ENCODE measurements at regions not wholly inside any gene's neighbourhood (a gene's known extent, or its start where the extent isn't known, plus 50 kb on each side); places are given as distances from the start of the nearest gene placed in this dataset.

DNA sequence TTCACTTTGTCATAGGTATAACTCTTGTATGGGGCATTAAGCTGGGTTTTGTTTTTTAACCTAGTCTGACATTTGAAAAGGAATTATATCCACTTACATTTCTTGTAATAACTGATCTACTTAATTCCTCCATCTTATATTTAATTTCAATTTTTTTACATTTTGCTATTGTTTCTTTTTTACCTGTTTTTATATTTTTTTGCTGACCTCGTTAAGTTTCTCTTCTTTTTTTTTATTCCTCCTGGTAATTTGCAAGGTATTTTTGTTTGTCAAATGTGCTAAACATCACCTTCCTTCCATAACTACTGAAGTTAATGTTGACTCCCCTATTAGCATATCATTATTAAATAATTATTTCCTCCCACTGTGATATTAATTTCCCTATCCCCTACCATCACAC, 87.7 kb upstream of the NR2F2 start (continued):
- TF ChIP-seq, protein P1, sequence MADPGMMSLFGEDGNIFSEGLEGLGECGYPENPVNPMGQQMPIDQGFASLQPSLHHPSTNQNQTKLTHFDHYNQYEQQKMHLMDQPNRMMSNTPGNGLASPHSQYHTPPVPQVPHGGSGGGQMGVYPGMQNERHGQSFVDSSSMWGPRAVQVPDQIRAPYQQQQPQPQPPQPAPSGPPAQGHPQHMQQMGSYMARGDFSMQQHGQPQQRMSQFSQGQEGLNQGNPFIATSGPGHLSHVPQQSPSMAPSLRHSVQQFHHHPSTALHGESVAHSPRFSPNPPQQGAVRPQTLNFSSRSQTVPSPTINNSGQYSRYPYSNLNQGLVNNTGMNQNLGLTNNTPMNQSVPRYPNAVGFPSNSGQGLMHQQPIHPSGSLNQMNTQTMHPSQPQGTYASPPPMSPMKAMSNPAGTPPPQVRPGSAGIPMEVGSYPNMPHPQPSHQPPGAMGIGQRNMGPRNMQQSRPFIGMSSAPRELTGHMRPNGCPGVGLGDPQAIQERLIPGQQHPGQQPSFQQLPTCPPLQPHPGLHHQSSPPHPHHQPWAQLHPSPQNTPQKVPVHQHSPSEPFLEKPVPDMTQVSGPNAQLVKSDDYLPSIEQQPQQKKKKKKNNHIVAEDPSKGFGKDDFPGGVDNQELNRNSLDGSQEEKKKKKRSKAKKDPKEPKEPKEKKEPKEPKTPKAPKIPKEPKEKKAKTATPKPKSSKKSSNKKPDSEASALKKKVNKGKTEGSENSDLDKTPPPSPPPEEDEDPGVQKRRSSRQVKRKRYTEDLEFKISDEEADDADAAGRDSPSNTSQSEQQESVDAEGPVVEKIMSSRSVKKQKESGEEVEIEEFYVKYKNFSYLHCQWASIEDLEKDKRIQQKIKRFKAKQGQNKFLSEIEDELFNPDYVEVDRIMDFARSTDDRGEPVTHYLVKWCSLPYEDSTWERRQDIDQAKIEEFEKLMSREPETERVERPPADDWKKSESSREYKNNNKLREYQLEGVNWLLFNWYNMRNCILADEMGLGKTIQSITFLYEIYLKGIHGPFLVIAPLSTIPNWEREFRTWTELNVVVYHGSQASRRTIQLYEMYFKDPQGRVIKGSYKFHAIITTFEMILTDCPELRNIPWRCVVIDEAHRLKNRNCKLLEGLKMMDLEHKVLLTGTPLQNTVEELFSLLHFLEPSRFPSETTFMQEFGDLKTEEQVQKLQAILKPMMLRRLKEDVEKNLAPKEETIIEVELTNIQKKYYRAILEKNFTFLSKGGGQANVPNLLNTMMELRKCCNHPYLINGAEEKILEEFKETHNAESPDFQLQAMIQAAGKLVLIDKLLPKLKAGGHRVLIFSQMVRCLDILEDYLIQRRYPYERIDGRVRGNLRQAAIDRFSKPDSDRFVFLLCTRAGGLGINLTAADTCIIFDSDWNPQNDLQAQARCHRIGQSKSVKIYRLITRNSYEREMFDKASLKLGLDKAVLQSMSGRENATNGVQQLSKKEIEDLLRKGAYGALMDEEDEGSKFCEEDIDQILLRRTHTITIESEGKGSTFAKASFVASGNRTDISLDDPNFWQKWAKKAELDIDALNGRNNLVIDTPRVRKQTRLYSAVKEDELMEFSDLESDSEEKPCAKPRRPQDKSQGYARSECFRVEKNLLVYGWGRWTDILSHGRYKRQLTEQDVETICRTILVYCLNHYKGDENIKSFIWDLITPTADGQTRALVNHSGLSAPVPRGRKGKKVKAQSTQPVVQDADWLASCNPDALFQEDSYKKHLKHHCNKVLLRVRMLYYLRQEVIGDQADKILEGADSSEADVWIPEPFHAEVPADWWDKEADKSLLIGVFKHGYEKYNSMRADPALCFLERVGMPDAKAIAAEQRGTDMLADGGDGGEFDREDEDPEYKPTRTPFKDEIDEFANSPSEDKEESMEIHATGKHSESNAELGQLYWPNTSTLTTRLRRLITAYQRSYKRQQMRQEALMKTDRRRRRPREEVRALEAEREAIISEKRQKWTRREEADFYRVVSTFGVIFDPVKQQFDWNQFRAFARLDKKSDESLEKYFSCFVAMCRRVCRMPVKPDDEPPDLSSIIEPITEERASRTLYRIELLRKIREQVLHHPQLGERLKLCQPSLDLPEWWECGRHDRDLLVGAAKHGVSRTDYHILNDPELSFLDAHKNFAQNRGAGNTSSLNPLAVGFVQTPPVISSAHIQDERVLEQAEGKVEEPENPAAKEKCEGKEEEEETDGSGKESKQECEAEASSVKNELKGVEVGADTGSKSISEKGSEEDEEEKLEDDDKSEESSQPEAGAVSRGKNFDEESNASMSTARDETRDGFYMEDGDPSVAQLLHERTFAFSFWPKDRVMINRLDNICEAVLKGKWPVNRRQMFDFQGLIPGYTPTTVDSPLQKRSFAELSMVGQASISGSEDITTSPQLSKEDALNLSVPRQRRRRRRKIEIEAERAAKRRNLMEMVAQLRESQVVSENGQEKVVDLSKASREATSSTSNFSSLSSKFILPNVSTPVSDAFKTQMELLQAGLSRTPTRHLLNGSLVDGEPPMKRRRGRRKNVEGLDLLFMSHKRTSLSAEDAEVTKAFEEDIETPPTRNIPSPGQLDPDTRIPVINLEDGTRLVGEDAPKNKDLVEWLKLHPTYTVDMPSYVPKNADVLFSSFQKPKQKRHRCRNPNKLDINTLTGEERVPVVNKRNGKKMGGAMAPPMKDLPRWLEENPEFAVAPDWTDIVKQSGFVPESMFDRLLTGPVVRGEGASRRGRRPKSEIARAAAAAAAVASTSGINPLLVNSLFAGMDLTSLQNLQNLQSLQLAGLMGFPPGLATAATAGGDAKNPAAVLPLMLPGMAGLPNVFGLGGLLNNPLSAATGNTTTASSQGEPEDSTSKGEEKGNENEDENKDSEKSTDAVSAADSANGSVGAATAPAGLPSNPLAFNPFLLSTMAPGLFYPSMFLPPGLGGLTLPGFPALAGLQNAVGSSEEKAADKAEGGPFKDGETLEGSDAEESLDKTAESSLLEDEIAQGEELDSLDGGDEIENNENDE (IDR thresholded peaks at IDR 0.05; ENCODE audit: insufficient replicate concordance, low read length): no peak

Measured in H1 (cell line).